HepG2 (cell line): ENCODE measurements at regions not wholly inside any gene's neighbourhood (a gene's known extent, or its start where the extent isn't known, plus 50 kb on each side); places are given as distances from the start of the nearest gene placed in this dataset.

ENCODE experiments used
- ATAC-seq: fragments of 200-7000 bp; cut with Tn5 transposase; 3 replicates; pipeline ENCODE4 v1.9.1; 2020; ENCODE audit warnings: mild to moderate bottlenecking, moderate library complexity
- BruUV-seq: library from RNA; stranded (reverse); fragments of 400-500 nt; replicated peaks from 2 replicates; lab custom pipeline; 2021; lab: Mats Ljungman, UMichigan
- CTCF ChIA-PET: fragments of 300-600 bp; formaldehyde crosslinking; extraction: SDS; loops from one replicate; lab custom pipeline; 2021; ENCODE audit warnings: low total read pairs, inconsistent platforms, low intra/inter-chr PET ratio; lab: Yijun Ruan, JAX
- POLR2A ChIA-PET: fragments of 350-600 bp; sonication (Branson Sonifier 250); formaldehyde crosslinking; loops from one replicate; lab custom pipeline; 2020; ENCODE audit warnings: antibody characterized with exemption, inconsistent platforms; lab: Yijun Ruan, JAX
- DNase-seq: peaks from one replicate; pipeline ENCODE4 v3.0.0-alpha.2; 2015; ENCODE audit warnings: low spot score
- FAIRE-seq: peaks from 3 replicates; lab custom pipeline; 2011; peaks lifted over from hg19 to GRCh38; lab: Jason Lieb, UNC
- H2AFZ ChIP-seq: one replicate; pipeline ENCODE4 v1.6.1; 2011; ENCODE audit warnings: low read length, inconsistent platforms
- H3K27ac ChIP-seq: fragments of 300-600 bp; 3 replicates; pipeline ENCODE4 v1.8.0; 2011; ENCODE audit warnings: mixed run types, mild to moderate bottlenecking, mixed read lengths, low read length, inconsistent platforms; ENCODE audit not compliant: insufficient read depth; ENCODE audit errors: extremely low read length
- H3K27me3 ChIP-seq, 2 experiments: fragments of 200-600 bp in 1 of 2; 2 replicates in 1 of 2; 3 replicates in 1 of 2; pipeline versions ENCODE4 v1.6.0 to v1.8.0; 2011; ENCODE audit warnings: low read length in 2 of 2, mild to moderate bottlenecking in 2 of 2, moderate library complexity in 2 of 2, inconsistent platforms in 1 of 2; ENCODE audit not compliant: insufficient read depth in 2 of 2, control insufficient read depth in 1 of 2
- H3K36me3 ChIP-seq, 2 experiments: fragments of 200-600 bp in 1 of 2; replicated peaks in 1 of 2; 2 replicates in 1 of 2; 3 replicates in 1 of 2; pipeline versions ENCODE4 v1.5.1 to v1.8.0; 2011; ENCODE audit warnings: low read length in 2 of 2, inconsistent platforms in 1 of 2; ENCODE audit not compliant: insufficient read depth in 2 of 2, control insufficient read depth in 1 of 2
- H3K4me1 ChIP-seq: 2 replicates; pipeline ENCODE4 v1.5.1; 2012; ENCODE audit warnings: low read length, inconsistent platforms; ENCODE audit not compliant: insufficient read depth
- H3K4me2 ChIP-seq: 2 replicates; pipeline ENCODE4 v1.6.0; 2011; ENCODE audit warnings: low read depth, low read length, inconsistent platforms
- H3K4me3 ChIP-seq, 3 experiments: fragments of 200-600 bp in 1 of 3; sonication (generic), shearing (Covaris generic) in 1 of 3; replicated peaks in 1 of 3; 2 replicates each; pipeline ENCODE4 v1.5.1; 2011 to 2016; ENCODE audit warnings: low read length in 3 of 3, inconsistent platforms in 2 of 3, low read depth in 2 of 3, mild to moderate bottlenecking in 2 of 3, control low read depth in 1 of 3, mixed read lengths in 1 of 3; ENCODE audit not compliant: insufficient read depth in 1 of 3
- H3K79me2 ChIP-seq: one replicate; pipeline ENCODE4 v1.6.1; 2011; ENCODE audit warnings: low read length, inconsistent platforms; ENCODE audit not compliant: insufficient read depth
- H3K9ac ChIP-seq: 2 replicates; pipeline ENCODE4 v1.6.0; 2011; ENCODE audit warnings: mild to moderate bottlenecking, low read depth, low read length, inconsistent platforms; ENCODE audit not compliant: insufficient read depth
- H3K9me3 ChIP-seq: 2 replicates; pipeline ENCODE4 v1.5.1; 2012; ENCODE audit warnings: mild to moderate bottlenecking, low read length
- H4K20me1 ChIP-seq: 2 replicates; pipeline ENCODE4 v1.6.0; 2011; ENCODE audit warnings: inconsistent platforms, mild to moderate bottlenecking, low read length, moderate library complexity; ENCODE audit not compliant: insufficient read depth
- AKAP8 ChIP-seq: sonication (generic); formaldehyde crosslinking; IDR thresholded peaks from 2 replicates; pipeline ENCODE4 v1.5.1; 2020; ENCODE audit warnings: mild to moderate bottlenecking, missing genetic modification reagents
- NPAS2 ChIP-seq: sonication (generic); formaldehyde crosslinking; IDR thresholded peaks from 2 replicates; pipeline ENCODE4 v1.8.0; 2022; ENCODE audit warnings: mild to moderate bottlenecking, missing genetic modification reagents, borderline replicate concordance
- SNAPC2 ChIP-seq: sonication (generic); formaldehyde crosslinking; IDR thresholded peaks from 2 replicates; pipeline ENCODE4 v1.8.1; 2022; ENCODE audit warnings: mild to moderate bottlenecking, missing genetic modification reagents
- ZFP1 ChIP-seq: IDR thresholded peaks from 2 replicates; pipeline ENCODE4 v1.6.1; 2016
- in situ Hi-C: cut with HindIII; loops from 2 replicates; pipeline ENCODE4 v1.10.0; 2017; ENCODE audit warnings: low pct_unique_long_range_greater_than_20kb; ENCODE audit not compliant: extremely low pct_ligation_motif_present
- intact Hi-C: fragments of 100-400 bp; cut with micrococcal nuclease; formaldehyde crosslinking; loops from one replicate; pipeline ENCODE4 v1.10.0; 2022; ENCODE audit not compliant: unreplicated experiment
- TF ChIP-seq, protein P1 (sequence below), 2 experiments: IDR thresholded peaks; 2 replicates each; pipeline ENCODE4 v1.6.1; 2011 to 2012; ENCODE audit warnings: low read length in 2 of 2, borderline replicate concordance in 1 of 2, low read depth in 1 of 2, mild to moderate bottlenecking in 1 of 2, moderate library complexity in 1 of 2
- TF ChIP-seq, protein P2 (sequence below): sonication (generic); formaldehyde crosslinking; IDR thresholded peaks from 2 replicates; pipeline ENCODE4 v1.5.1; 2020; ENCODE audit warnings: mild to moderate bottlenecking, missing genetic modification reagents

DNA sequence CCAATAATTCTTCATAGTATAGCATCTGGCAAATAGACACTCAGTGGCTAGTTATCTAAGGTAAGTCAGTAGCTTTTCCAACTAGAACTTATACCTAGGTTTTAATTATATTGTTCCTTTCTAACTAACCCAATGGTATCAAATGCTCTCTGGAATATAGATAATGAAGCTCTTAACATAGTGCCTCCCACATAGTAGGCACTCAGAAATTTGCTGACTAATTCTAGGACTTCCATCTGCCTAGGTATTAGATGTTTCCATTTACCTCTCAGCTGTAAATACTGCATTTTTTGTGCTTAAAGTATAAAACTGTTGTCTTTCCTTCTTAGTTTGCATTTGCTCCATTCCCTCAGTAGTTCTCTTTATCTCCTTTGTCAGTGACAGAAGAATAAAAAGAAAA lies 214.3 kb upstream of the SPRY1 start:
- Histone ChIP-seq H3K4me2 (no peak overlapping the region), H3K79me2 (no peaks in the 10 kb centered on the region), H2AFZ (no peak overlapping the region), H3K27ac (no peak overlapping the region), H3K4me3 (no peak overlapping the region), H3K36me3 (no peaks in the 10 kb centered on the region), H3K9ac (no peak overlapping the region), H3K9me3 (no peaks in the 10 kb centered on the region), H4K20me1 (no peaks in the 10 kb centered on the region), H3K4me1 (no peaks in the 10 kb centered on the region), H3K27me3 (no peaks in the 10 kb centered on the region)
- CTCF ChIA-PET: no interaction called here
- intact Hi-C loops: no loop called here
- POLR2A ChIA-PET: no interaction called here
- DNase-seq: no peak
- ATAC-seq: no peak
- no peak for FAIRE-seq
- TF ChIP-seq SNAPC2 (CRISPR knock-in tag): no peak
- TF ChIP-seq AKAP8 (CRISPR knock-in tag): no peak
- TF ChIP-seq, protein P1, sequence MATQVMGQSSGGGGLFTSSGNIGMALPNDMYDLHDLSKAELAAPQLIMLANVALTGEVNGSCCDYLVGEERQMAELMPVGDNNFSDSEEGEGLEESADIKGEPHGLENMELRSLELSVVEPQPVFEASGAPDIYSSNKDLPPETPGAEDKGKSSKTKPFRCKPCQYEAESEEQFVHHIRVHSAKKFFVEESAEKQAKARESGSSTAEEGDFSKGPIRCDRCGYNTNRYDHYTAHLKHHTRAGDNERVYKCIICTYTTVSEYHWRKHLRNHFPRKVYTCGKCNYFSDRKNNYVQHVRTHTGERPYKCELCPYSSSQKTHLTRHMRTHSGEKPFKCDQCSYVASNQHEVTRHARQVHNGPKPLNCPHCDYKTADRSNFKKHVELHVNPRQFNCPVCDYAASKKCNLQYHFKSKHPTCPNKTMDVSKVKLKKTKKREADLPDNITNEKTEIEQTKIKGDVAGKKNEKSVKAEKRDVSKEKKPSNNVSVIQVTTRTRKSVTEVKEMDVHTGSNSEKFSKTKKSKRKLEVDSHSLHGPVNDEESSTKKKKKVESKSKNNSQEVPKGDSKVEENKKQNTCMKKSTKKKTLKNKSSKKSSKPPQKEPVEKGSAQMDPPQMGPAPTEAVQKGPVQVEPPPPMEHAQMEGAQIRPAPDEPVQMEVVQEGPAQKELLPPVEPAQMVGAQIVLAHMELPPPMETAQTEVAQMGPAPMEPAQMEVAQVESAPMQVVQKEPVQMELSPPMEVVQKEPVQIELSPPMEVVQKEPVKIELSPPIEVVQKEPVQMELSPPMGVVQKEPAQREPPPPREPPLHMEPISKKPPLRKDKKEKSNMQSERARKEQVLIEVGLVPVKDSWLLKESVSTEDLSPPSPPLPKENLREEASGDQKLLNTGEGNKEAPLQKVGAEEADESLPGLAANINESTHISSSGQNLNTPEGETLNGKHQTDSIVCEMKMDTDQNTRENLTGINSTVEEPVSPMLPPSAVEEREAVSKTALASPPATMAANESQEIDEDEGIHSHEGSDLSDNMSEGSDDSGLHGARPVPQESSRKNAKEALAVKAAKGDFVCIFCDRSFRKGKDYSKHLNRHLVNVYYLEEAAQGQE (IDR thresholded peaks at IDR 0.05; ENCODE audit: borderline replicate concordance in 1 of 2, low read depth in 1 of 2, low read length in 2 of 2): no peak
- no peak for TF ChIP-seq ZFP1 (CRISPR knock-in tag)
- TF ChIP-seq, protein P2, sequence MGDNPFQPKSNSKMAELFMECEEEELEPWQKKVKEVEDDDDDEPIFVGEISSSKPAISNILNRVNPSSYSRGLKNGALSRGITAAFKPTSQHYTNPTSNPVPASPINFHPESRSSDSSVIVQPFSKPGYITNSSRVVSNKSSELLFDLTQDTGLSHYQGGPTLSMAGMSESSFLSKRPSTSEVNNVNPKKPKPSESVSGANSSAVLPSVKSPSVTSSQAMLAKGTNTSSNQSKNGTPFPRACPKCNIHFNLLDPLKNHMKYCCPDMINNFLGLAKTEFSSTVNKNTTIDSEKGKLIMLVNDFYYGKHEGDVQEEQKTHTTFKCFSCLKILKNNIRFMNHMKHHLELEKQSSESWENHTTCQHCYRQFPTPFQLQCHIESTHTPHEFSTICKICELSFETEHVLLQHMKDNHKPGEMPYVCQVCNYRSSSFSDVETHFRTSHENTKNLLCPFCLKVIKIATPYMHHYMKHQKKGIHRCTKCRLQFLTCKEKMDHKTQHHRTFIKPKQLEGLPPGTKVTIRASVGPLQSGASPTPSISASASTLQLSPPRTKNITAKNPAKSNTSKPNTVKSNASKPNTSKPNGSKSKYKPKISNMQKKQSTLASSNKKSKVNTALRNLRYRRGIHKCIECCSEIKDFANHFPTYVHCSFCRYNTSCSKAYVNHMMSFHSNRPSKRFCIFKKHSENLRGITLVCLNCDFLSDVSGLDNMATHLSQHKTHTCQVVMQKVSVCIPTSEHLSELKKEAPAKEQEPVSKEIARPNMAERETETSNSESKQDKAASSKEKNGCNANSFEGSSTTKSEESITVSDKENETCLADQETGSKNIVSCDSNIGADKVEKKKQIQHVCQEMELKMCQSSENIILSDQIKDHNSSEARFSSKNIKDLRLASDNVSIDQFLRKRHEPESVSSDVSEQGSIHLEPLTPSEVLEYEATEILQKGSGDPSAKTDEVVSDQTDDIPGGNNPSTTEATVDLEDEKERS (CRISPR knock-in tag): no peak
- TF ChIP-seq NPAS2 (CRISPR knock-in tag): no peak
- no TSS peak for BruUV-seq
- in situ Hi-C loops: no loop called here
